ENCODE measurements at regions not wholly inside any gene's neighbourhood (a gene's known extent, or its start where the extent isn't known, plus 50 kb on each side); places are given as distances from the start of the nearest gene placed in this dataset.

GRCh38 chr21:16420031-16420724, 690.4 kb downstream of the USP25 start:
- Mint-ChIP-seq H3K36me3 (no peaks in the 10 kb centered on the region), H3K27me3 (no peaks in the 10 kb centered on the region), H3K9me3 (peaks cover 9% of the 10 kb centered on the region), H3K4me3 (no peak overlapping the region), H3K27ac (no peak overlapping the region), H3K4me1 (no peaks in the 10 kb centered on the region)

GRCh38 chr21:16421007-16421406, 691.2 kb downstream of the USP25 start:
- Mint-ChIP-seq H3K4me1 (no peaks in the 10 kb centered on the region), H3K36me3 (no peaks in the 10 kb centered on the region), H3K27ac (no peak overlapping the region), H3K9me3 (peaks cover 6% of the 10 kb centered on the region), H3K4me3 (no peak overlapping the region), H3K27me3 (no peaks in the 10 kb centered on the region)

GRCh38 chr21:16421965-16422364, 692.2 kb downstream of the USP25 start:
- H3K4me3 Mint-ChIP-seq, result no peak overlapping the region

GRCh38 chr21:16422702-16423101, 692.9 kb downstream of the USP25 start:
- Mint-ChIP-seq H3K4me3 (no peak overlapping the region), H3K9me3 (no peaks in the 10 kb centered on the region), H3K27me3 (no peaks in the 10 kb centered on the region), H3K36me3 (no peaks in the 10 kb centered on the region), H3K4me1 (no peaks in the 10 kb centered on the region), H3K27ac (no peak overlapping the region)

More at GRCh38 chr21:16421965-16422364, 692.2 kb downstream of the USP25 start:
- Mint-ChIP-seq H3K27ac (no peak overlapping the region), H3K36me3 (no peaks in the 10 kb centered on the region), H3K27me3 (no peaks in the 10 kb centered on the region), H3K4me1 (no peaks in the 10 kb centered on the region), H3K9me3 (no peaks in the 10 kb centered on the region)

- H3K4me1 Mint-ChIP-seq, result no peaks in the 10 kb centered on the region
- no peaks in the 10 kb centered on the region for H3K9me3 Mint-ChIP-seq
- H3K27ac Mint-ChIP-seq, result no peak overlapping the region
- no peaks in the 10 kb centered on the region for H3K27me3 Mint-ChIP-seq
- no peaks in the 10 kb centered on the region for H3K36me3 Mint-ChIP-seq
- H3K4me3 Mint-ChIP-seq, result no peak overlapping the region
Measured at GRCh38 chr21:16423921-16424320, 694.1 kb downstream of the USP25 start.

GRCh38 chr21:16424331-16424751, 694.6 kb downstream of the USP25 start:
- H3K9me3 Mint-ChIP-seq, result no peaks in the 10 kb centered on the region
- no peaks in the 10 kb centered on the region for H3K27me3 Mint-ChIP-seq
- no peak overlapping the region for H3K4me3 Mint-ChIP-seq
- H3K27ac Mint-ChIP-seq, result no peak overlapping the region
- H3K36me3 Mint-ChIP-seq, result no peaks in the 10 kb centered on the region
- no peaks in the 10 kb centered on the region for H3K4me1 Mint-ChIP-seq

- Mint-ChIP-seq H3K9me3 (no peaks in the 10 kb centered on the region), H3K36me3 (no peaks in the 10 kb centered on the region), H3K27me3 (no peaks in the 10 kb centered on the region), H3K4me3 (no peak overlapping the region), H3K4me1 (no peaks in the 10 kb centered on the region), H3K27ac (no peak overlapping the region)
Measured at GRCh38 chr21:16425376-16425775, 695.6 kb downstream of the USP25 start.

- Mint-ChIP-seq H3K9me3 (no peaks in the 10 kb centered on the region), H3K4me3 (no peak overlapping the region), H3K27me3 (no peaks in the 10 kb centered on the region), H3K4me1 (no peaks in the 10 kb centered on the region), H3K27ac (no peak overlapping the region), H3K36me3 (no peaks in the 10 kb centered on the region)
Measured at GRCh38 chr21:16426936-16427335, 697.2 kb downstream of the USP25 start.

GRCh38 chr21:16427587-16428087, 697.9 kb downstream of the USP25 start:
- Mint-ChIP-seq H3K27me3 (no peaks in the 10 kb centered on the region), H3K4me3 (no peak overlapping the region), H3K36me3 (no peaks in the 10 kb centered on the region), H3K9me3 (no peaks in the 10 kb centered on the region), H3K27ac (no peak overlapping the region), H3K4me1 (no peaks in the 10 kb centered on the region)

GRCh38 chr21:16437586-16437985, 707.8 kb downstream of the USP25 start:
- Mint-ChIP-seq H3K27ac (no peak overlapping the region), H3K27me3 (no peaks in the 10 kb centered on the region), H3K4me3 (no peak overlapping the region), H3K4me1 (no peaks in the 10 kb centered on the region), H3K36me3 (no peaks in the 10 kb centered on the region), H3K9me3 (no peaks in the 10 kb centered on the region)

- peaks cover under 1% of the 10 kb centered on the region for H3K9me3 Mint-ChIP-seq
- H3K36me3 Mint-ChIP-seq, result no peaks in the 10 kb centered on the region
- H3K4me1 Mint-ChIP-seq, result no peaks in the 10 kb centered on the region
- H3K4me3 Mint-ChIP-seq, result no peak overlapping the region
- no peak overlapping the region for H3K27ac Mint-ChIP-seq
- H3K27me3 Mint-ChIP-seq, result no peaks in the 10 kb centered on the region
Measured at GRCh38 chr21:16438761-16439160, 709.0 kb downstream of the USP25 start.

GRCh38 chr21:16441789-16442188, 712.0 kb downstream of the USP25 start:
- Mint-ChIP-seq H3K27me3 (no peaks in the 10 kb centered on the region), H3K4me3 (no peak overlapping the region), H3K27ac (no peak overlapping the region), H3K9me3 (peaks cover 8% of the 10 kb centered on the region), H3K4me1 (no peaks in the 10 kb centered on the region), H3K36me3 (peaks cover 1% of the 10 kb centered on the region)

- H3K4me3 Mint-ChIP-seq, result no peak overlapping the region
- H3K36me3 Mint-ChIP-seq, result no peaks in the 10 kb centered on the region
- no peak overlapping the region for H3K27ac Mint-ChIP-seq
- no peaks in the 10 kb centered on the region for H3K27me3 Mint-ChIP-seq
- no peaks in the 10 kb centered on the region for H3K4me1 Mint-ChIP-seq
- H3K9me3 Mint-ChIP-seq, result no peaks in the 10 kb centered on the region
Measured at GRCh38 chr21:16454399-16454798, 724.6 kb downstream of the USP25 start.

- no peaks in the 10 kb centered on the region for H3K4me1 Mint-ChIP-seq
- H3K9me3 Mint-ChIP-seq, result no peaks in the 10 kb centered on the region
- no peaks in the 10 kb centered on the region for H3K27me3 Mint-ChIP-seq
- H3K36me3 Mint-ChIP-seq, result no peaks in the 10 kb centered on the region
- no peak overlapping the region for H3K27ac Mint-ChIP-seq
- no peak overlapping the region for H3K4me3 Mint-ChIP-seq
Measured at GRCh38 chr21:16455526-16455925, 725.7 kb downstream of the USP25 start.

GRCh38 chr21:16455978-16456377, 726.2 kb downstream of the USP25 start:
- H3K4me3 Mint-ChIP-seq, result no peak overlapping the region
- no peaks in the 10 kb centered on the region for H3K9me3 Mint-ChIP-seq
- H3K27ac Mint-ChIP-seq, result no peak overlapping the region
- H3K27me3 Mint-ChIP-seq, result no peaks in the 10 kb centered on the region
- no peaks in the 10 kb centered on the region for H3K36me3 Mint-ChIP-seq
- H3K4me1 Mint-ChIP-seq, result no peaks in the 10 kb centered on the region

- no peaks in the 10 kb centered on the region for H3K4me1 Mint-ChIP-seq
- no peak overlapping the region for H3K27ac Mint-ChIP-seq
Measured at GRCh38 chr21:16457498-16457897, 727.7 kb downstream of the USP25 start.

GRCh38 chr21:16460936-16461335, 731.2 kb downstream of the USP25 start:
- no peaks in the 10 kb centered on the region for H3K27me3 Mint-ChIP-seq
- no peak overlapping the region for H3K4me3 Mint-ChIP-seq
- H3K27ac Mint-ChIP-seq, result no peak overlapping the region
- no peaks in the 10 kb centered on the region for H3K4me1 Mint-ChIP-seq
- no peaks in the 10 kb centered on the region for H3K9me3 Mint-ChIP-seq
- no peaks in the 10 kb centered on the region for H3K36me3 Mint-ChIP-seq

More at GRCh38 chr21:16457498-16457897, 727.7 kb downstream of the USP25 start:
- no peak overlapping the region for H3K4me3 Mint-ChIP-seq
- no peaks in the 10 kb centered on the region for H3K9me3 Mint-ChIP-seq
- H3K36me3 Mint-ChIP-seq, result no peaks in the 10 kb centered on the region
- H3K27me3 Mint-ChIP-seq, result no peaks in the 10 kb centered on the region

Data from activated naive CD4-positive, alpha-beta T cell treated with anti-CD3 and anti-CD28 coated beads, Interleukin-2, amount 50 U/mL, for 24 hours (primary cell).